AG04450 (cell line): ENCODE measurements at regions not wholly inside any gene's neighbourhood (a gene's known extent, or its start where the extent isn't known, plus 50 kb on each side); places are given as distances from the start of the nearest gene placed in this dataset.
"Not testable (repeated sequence)": the region's sequence is repeated elsewhere in the genome, so short reads cannot be mapped to it uniquely, and the experiment has no call there.

Experiments
- CTCF ChIA-PET: fragments of 300-600, 350-600 bp; formaldehyde crosslinking; extraction: SDS; loops from one replicate; lab custom pipeline; 2022; ENCODE audit warnings: antibody characterized with exemption, inconsistent platforms; lab: Charles Lee
- POLR2A ChIA-PET: fragments of 350-600 bp; formaldehyde crosslinking; extraction: SDS; loops from one replicate; lab custom pipeline; 2021; ENCODE audit warnings: antibody characterized with exemption, inconsistent platforms; lab: Yijun Ruan, JAX
- DNase-seq: peaks from one replicate; pipeline ENCODE4 v3.0.0-alpha.2; 2011; ENCODE audit warnings: low read depth, low spot score
- H3K27ac ChIP-seq: one replicate; pipeline ENCODE4 v1.5.1; 2012; ENCODE audit warnings: low read depth, low read length, control low read depth
- H3K27me3 ChIP-seq: one replicate; pipeline ENCODE4 v1.6.0; 2012; ENCODE audit warnings: low read length; ENCODE audit not compliant: control insufficient read depth, insufficient read depth
- H3K4me3 ChIP-seq: 2 replicates; pipeline ENCODE4 v1.5.1; 2011; ENCODE audit warnings: mild to moderate bottlenecking, low read depth, low read length, control low read depth
- H3K9me3 ChIP-seq: 2 replicates; pipeline ENCODE4 v1.5.1; 2012; ENCODE audit warnings: low read length; ENCODE audit not compliant: control insufficient read depth, insufficient read depth
- TF ChIP-seq, protein P1 (sequence below): IDR thresholded peaks from 2 replicates; pipeline ENCODE4 v1.5.1; 2011; ENCODE audit warnings: low read depth, low read length, control low read depth, inconsistent platforms

GRCh38 chr5:123706531-123706930, 194.6 kb downstream of the CSNK1G3 start:
- CTCF ChIA-PET = no interaction called here
- H3K27ac ChIP-seq = no peak overlapping the region
- no peak for DNase-seq
- TF ChIP-seq, protein P1, sequence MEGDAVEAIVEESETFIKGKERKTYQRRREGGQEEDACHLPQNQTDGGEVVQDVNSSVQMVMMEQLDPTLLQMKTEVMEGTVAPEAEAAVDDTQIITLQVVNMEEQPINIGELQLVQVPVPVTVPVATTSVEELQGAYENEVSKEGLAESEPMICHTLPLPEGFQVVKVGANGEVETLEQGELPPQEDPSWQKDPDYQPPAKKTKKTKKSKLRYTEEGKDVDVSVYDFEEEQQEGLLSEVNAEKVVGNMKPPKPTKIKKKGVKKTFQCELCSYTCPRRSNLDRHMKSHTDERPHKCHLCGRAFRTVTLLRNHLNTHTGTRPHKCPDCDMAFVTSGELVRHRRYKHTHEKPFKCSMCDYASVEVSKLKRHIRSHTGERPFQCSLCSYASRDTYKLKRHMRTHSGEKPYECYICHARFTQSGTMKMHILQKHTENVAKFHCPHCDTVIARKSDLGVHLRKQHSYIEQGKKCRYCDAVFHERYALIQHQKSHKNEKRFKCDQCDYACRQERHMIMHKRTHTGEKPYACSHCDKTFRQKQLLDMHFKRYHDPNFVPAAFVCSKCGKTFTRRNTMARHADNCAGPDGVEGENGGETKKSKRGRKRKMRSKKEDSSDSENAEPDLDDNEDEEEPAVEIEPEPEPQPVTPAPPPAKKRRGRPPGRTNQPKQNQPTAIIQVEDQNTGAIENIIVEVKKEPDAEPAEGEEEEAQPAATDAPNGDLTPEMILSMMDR = no peak
- H3K27me3 ChIP-seq = no peaks in the 10 kb centered on the region
- H3K4me3 ChIP-seq = no peak overlapping the region
- no peaks in the 10 kb centered on the region for H3K9me3 ChIP-seq
- POLR2A ChIA-PET = no interaction called here

GRCh38 chr5:123705741-123706140, 193.8 kb downstream of the CSNK1G3 start:
- TF ChIP-seq, protein P1 = no peak
- Histone ChIP-seq H3K27me3 (no peaks in the 10 kb centered on the region), H3K9me3 (no peaks in the 10 kb centered on the region), H3K27ac (no peak overlapping the region), H3K4me3 (no peak overlapping the region)
- ChIA-PET POLR2A (no interaction called here), CTCF (no interaction called here)
- no peak for DNase-seq

DNA sequence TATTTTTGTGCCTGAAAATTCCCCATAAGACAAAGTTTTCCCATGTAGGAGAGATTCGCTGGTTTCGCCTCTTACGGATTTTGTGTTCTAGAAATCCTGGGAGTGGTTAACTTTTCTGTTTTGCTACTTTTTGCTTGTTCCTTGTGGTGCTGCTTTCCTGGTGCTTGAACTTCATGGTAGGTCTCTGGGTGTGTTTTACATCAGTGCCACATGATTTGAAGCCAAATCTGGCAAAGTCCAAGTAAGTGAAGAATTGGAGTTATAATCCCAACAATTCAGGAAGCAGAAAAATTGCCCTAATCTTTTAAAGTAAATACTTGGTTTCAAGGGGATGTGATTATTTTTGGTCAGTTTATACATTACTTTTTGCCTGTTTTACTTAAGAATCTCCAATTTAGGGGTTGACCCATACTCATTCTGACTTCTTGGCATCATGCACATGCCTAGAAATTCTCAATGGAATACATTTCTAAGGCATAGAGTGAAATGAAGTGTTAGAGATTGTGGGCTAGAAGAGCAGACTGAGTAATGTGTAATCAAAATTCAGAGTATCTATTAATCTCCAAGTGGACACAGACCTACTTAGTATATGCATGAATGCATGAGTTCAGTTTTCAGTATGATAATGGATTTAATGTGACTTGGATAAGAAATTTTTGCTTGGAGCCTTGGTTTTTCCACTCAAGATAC, 189.7 kb downstream of the CSNK1G3 start:
- CTCF ChIA-PET = no interaction called here
- TF ChIP-seq, protein P1 = no peak
- no peaks in the 10 kb centered on the region for H3K9me3 ChIP-seq
- no peak overlapping the region for H3K27ac ChIP-seq
- no peak for DNase-seq
- no peaks in the 10 kb centered on the region for H3K27me3 ChIP-seq
- POLR2A ChIA-PET = no interaction called here
- no peak overlapping the region for H3K4me3 ChIP-seq

- CTCF ChIA-PET = no interaction called here
- Histone ChIP-seq H3K27me3 (no peaks in the 10 kb centered on the region), H3K9me3 (no peaks in the 10 kb centered on the region), H3K27ac (peak overlapping the region; percentile 55), H3K4me3 (no peak overlapping the region)
- peak; percentile 83 for DNase-seq
- POLR2A ChIA-PET = no interaction called here
- TF ChIP-seq, protein P1 = no peak
Observed at GRCh38 chr5:123700624-123701287, 188.8 kb downstream of the CSNK1G3 start.

DNA sequence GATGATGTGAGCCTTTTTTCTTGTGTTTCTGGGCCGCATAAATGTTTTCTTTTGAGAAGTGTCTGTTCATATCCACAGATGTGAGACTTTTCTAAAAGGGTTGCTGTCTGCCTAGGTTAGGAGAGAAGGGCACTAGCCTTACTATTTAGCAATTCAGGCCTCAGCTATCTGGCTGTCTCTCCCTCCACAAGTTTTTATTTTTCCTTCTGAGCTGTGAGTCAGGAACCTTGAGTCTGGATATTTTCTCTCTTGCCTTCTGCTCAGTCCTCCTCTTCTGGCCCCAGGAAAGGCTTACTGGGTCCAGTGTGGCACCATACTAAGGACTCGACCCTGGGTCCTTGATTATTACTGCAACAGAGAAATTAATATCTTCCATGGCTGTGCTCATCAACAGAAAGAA, 187.6 kb downstream of the CSNK1G3 start:
- ChIA-PET POLR2A (no interaction called here), CTCF (no interaction called here)
- Histone ChIP-seq H3K9me3 (no peaks in the 10 kb centered on the region), H3K27ac (no peak overlapping the region), H3K27me3 (no peaks in the 10 kb centered on the region), H3K4me3 (no peak overlapping the region)
- no peak for DNase-seq
- TF ChIP-seq, protein P1 = no peak

DNA sequence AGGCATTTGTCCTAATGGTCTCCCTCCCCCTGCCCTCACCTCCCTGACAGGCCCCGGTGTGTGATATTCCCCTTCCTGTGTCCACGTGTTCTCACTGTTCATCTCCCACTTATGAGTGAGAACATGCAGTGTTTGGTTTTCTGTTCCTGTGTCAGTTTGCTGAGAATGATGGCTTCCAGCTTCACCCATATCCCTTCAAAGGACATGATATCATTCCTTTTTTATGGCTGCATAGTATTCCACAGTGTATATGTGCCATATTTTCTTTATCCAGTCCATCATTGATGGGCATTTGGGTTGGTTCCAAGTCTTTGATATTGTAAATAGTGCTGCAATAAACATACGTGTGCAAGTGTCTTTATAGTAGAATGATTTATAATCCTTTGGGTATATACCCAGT, 187.0 kb downstream of the CSNK1G3 start:
- H3K4me3 ChIP-seq, H3K27me3 ChIP-seq, H3K9me3 ChIP-seq, DNase-seq, H3K27ac ChIP-seq, POLR2A ChIA-PET, CTCF ChIA-PET: not testable (repeated sequence)
